ENCODE measurements at regions not wholly inside any gene's neighbourhood (a gene's known extent, or its start where the extent isn't known, plus 50 kb on each side); places are given as distances from the start of the nearest gene placed in this dataset.

DNA sequence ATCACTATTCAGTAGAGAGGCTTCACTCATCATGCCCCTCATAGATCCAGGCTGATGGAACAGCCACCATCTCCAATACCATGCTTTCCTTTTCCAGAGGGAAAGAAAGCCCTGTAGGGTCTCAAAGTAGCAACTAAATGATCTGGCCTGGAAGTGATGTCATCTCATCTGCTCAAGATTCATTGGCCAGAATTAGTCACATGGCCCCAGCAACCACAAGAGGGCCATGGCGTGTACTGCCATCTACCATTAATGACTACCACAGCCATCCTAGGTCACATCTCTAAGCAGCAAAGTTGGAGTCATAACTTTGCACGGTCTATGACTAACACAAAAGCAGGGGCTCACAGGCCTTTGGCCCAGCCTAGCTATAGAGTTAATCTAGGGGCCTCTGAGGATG, 194.8 kb downstream of the KIT start:
- H3T11ph ChIP-seq (ENCODE audit: low read length), result no peak overlapping the region
- H4K20me1 ChIP-seq (ENCODE audit: control insufficient read depth, insufficient read depth, insufficient read length), result no peaks in the 10 kb centered on the region
- no peaks in the 10 kb centered on the region for H3K23me2 ChIP-seq (ENCODE audit: insufficient read length, low read depth, low read length, poor library complexity, severe bottlenecking)
- no peak overlapping the region for H3K23ac ChIP-seq (ENCODE audit: insufficient read length, low read depth, low read length)
- no peaks in the 10 kb centered on the region for H3K27me3 ChIP-seq (ENCODE audit: insufficient read depth, low read length)
- WGBS (ENCODE audit: extremely low coverage, insufficient read length, low lambda C conversion rate), result no CpG with 5 or more reads among the region's 2 CpGs
- DNase-seq, result no peak
- H3K4me1 ChIP-seq (ENCODE audit: insufficient read depth, low read length), result no peaks in the 10 kb centered on the region
- no peak overlapping the region for H4K8ac ChIP-seq (replicated peaks; ENCODE audit: insufficient read length, low read depth, low read length)
- H3K79me1 ChIP-seq (ENCODE audit: insufficient read depth, low read depth, low read length, poor library complexity, severe bottlenecking), result no peaks in the 10 kb centered on the region
- H3K14ac ChIP-seq (ENCODE audit: insufficient read depth, low read length), result no peak overlapping the region
- Mint-ChIP-seq H3K36me3 (ENCODE audit: insufficient read depth in 1 of 3, low read depth in 3 of 3) (no peaks in the 10 kb centered on the region), H3K4me3 (no peak overlapping the region), H3K27ac (no peak overlapping the region), H3K27me3 (ENCODE audit: low read depth) (no peaks in the 10 kb centered on the region; the same call in 1 of the 2 replicates), H3K4me1 (no peaks in the 10 kb centered on the region), H3K9me3 (no peaks in the 10 kb centered on the region)
- H2AFZ ChIP-seq (ENCODE audit: low read length), result no peak overlapping the region
- H3K4ac ChIP-seq (ENCODE audit: low read depth, low read length), result no peak overlapping the region
- no peak overlapping the region for H3K9ac ChIP-seq (ENCODE audit: extremely low read depth, insufficient read length, low read length)
- no peak overlapping the region for H2BK20ac ChIP-seq (ENCODE audit: low read depth, low read length, poor library complexity, severe bottlenecking)
- H3K79me2 ChIP-seq (ENCODE audit: insufficient read depth, low read length), result no peaks in the 10 kb centered on the region
- no peak overlapping the region for H2BK120ac ChIP-seq (ENCODE audit: low read depth, low read length, poor library complexity, severe bottlenecking)
- H2BK12ac ChIP-seq (ENCODE audit: insufficient read length, low read depth, low read length), result no peak overlapping the region
- H2AK5ac ChIP-seq (ENCODE audit: insufficient read length, low read length), result no peak overlapping the region
- H3K56ac ChIP-seq (ENCODE audit: insufficient read length, low read depth, low read length), result no peak overlapping the region
- H2BK15ac ChIP-seq (ENCODE audit: low read depth, low read length), result no peak overlapping the region
- H4K5ac ChIP-seq (ENCODE audit: insufficient read length, low read depth, low read length), result no peak overlapping the region
- H3K18ac ChIP-seq (ENCODE audit: insufficient read length, low read depth, low read length), result no peak overlapping the region
- TF ChIP-seq, protein P1, sequence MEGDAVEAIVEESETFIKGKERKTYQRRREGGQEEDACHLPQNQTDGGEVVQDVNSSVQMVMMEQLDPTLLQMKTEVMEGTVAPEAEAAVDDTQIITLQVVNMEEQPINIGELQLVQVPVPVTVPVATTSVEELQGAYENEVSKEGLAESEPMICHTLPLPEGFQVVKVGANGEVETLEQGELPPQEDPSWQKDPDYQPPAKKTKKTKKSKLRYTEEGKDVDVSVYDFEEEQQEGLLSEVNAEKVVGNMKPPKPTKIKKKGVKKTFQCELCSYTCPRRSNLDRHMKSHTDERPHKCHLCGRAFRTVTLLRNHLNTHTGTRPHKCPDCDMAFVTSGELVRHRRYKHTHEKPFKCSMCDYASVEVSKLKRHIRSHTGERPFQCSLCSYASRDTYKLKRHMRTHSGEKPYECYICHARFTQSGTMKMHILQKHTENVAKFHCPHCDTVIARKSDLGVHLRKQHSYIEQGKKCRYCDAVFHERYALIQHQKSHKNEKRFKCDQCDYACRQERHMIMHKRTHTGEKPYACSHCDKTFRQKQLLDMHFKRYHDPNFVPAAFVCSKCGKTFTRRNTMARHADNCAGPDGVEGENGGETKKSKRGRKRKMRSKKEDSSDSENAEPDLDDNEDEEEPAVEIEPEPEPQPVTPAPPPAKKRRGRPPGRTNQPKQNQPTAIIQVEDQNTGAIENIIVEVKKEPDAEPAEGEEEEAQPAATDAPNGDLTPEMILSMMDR (conservative IDR thresholded peaks at IDR 0.05), result no peak
- H2BK5ac ChIP-seq (ENCODE audit: insufficient read length, low read length), result no peak overlapping the region
- H3K9me3 ChIP-seq (ENCODE audit: control insufficient read depth, low read depth, low read length), result no peaks in the 10 kb centered on the region
- H3K4me2 ChIP-seq (ENCODE audit: insufficient read depth, insufficient read length, low read length), result no peak overlapping the region
- H3K27ac ChIP-seq (ENCODE audit: insufficient read length, low read depth, low read length), result no peak overlapping the region
- no peak overlapping the region for H4K91ac ChIP-seq (ENCODE audit: insufficient read length, low read depth, low read length)
